Activated CD4-positive, alpha-beta T cell treated with anti-CD3 and anti-CD28 coated beads for 36 hours (primary cell): ENCODE measurements at regions not wholly inside any gene's neighbourhood (a gene's known extent, or its start where the extent isn't known, plus 50 kb on each side); places are given as distances from the start of the nearest gene placed in this dataset.
A peak's percentile ranks its signal among the peaks of the same experiment; 100 is the strongest.

Source experiments
- ATAC-seq: fragments of 200-7000 bp; cut with Tn5 transposase; one replicate; pipeline ENCODE4 v1.10.0; 2021; ENCODE audit warnings: mild to moderate bottlenecking, moderate library complexity
- CTCF ChIA-PET: fragments of 350-600 bp; sonication (Branson Sonifier 250); formaldehyde crosslinking; loops from one replicate; lab custom pipeline; 2021; ENCODE audit warnings: antibody characterized with exemption; lab: Charles Lee
- POLR2A ChIA-PET: fragments of 350-600 bp; sonication (Branson Sonifier 250); formaldehyde crosslinking; loops from one replicate; lab custom pipeline; 2021; ENCODE audit warnings: antibody characterized with exemption, inconsistent platforms; lab: Charles Lee
- DNase-seq: peaks from one replicate; pipeline ENCODE4 v3.0.0-alpha.2; 2020
- H3K27ac Mint-ChIP-seq: one replicate; pipeline ENCODE4 v1.8.0; 2021; ENCODE audit warnings: mixed read lengths
- H3K27me3 Mint-ChIP-seq: one replicate; pipeline ENCODE4 v1.8.0; 2021; ENCODE audit warnings: mixed read lengths
- H3K36me3 Mint-ChIP-seq: one replicate; pipeline ENCODE4 v1.8.0; 2021; ENCODE audit warnings: low read depth, mixed read lengths
- H3K4me1 Mint-ChIP-seq: one replicate; pipeline ENCODE4 v1.8.0; 2021; ENCODE audit warnings: mixed read lengths
- H3K4me3 Mint-ChIP-seq: one replicate; pipeline ENCODE4 v1.8.0; 2021; ENCODE audit warnings: mild to moderate bottlenecking, moderate library complexity, mixed read lengths
- H3K9me3 Mint-ChIP-seq: one replicate; pipeline ENCODE4 v1.8.0; 2021; ENCODE audit warnings: low read depth, mixed read lengths
- intact Hi-C, 2 experiments: fragments of 100-400 bp; cut with DNase I in 1 of 2; cut with micrococcal nuclease in 1 of 2; formaldehyde crosslinking; loops; one replicate each; pipeline versions ENCODE4 v1.14.2 to v1.15.1; 2022 to 2024; cut with DNase I, micrococcal nuclease

- Mint-ChIP-seq H3K4me1 (peaks cover 25% of the 10 kb centered on the region), H3K9me3 (no peaks in the 10 kb centered on the region), H3K4me3 (no peak overlapping the region), H3K27ac (no peak overlapping the region), H3K27me3 (no peaks in the 10 kb centered on the region), H3K36me3 (peaks cover 2% of the 10 kb centered on the region)
- ChIA-PET CTCF (no interaction called here), POLR2A (no interaction called here)
- intact Hi-C loops: no loop called here
- ATAC-seq: peak; percentile 51
- DNase-seq: no peak
Measured at GRCh38 chr11:129265125-129265788, 73.1 kb upstream of the ARHGAP32 start.

DNA sequence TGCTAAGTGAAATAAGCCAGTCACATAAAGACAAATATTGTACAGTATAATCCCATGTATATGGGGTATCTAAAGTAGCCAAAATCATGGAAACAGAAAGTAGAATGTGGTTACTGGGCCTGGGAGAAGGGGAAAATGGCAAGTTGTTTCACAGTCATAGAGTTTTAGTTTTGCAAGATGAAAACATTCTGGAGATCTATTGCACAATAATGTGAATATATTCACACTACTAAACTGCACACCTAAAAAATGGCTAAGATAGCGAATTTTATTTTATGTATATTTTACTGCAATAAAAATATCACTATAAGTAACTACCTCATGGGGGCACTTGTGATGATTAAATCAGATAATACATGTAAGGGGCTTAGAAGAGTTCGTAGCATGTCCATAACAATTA lies 72.0 kb upstream of the ARHGAP32 start:
- intact Hi-C loops: no loop called here
- Mint-ChIP-seq H3K4me3 (no peak overlapping the region), H3K27ac (no peak overlapping the region), H3K27me3 (no peaks in the 10 kb centered on the region), H3K36me3 (peaks cover 2% of the 10 kb centered on the region), H3K9me3 (no peaks in the 10 kb centered on the region), H3K4me1 (peaks cover 24% of the 10 kb centered on the region)
- DNase-seq: no peak
- ChIA-PET CTCF (no interaction called here), POLR2A (no interaction called here)
- ATAC-seq: no peak

DNA sequence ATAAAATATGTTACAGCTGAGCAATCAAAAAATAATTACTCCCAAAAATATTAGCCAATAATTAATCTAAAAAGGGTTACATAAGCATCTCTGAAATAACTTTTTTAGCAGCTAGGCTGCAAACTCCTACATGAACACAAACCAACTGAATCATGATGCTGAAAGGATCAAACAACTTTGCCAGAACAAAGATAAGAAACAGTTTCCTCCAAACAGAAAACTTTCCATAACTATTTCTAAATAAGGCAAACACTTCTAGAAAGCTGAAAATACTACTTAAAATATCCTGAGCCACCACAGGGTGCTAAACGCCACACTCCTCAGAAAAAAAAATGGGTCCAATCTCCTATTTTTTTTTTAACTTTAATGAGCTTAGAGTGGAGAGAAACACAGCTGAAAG lies 68.6 kb upstream of the ARHGAP32 start:
- DNase-seq: no peak
- intact Hi-C loops: no loop called here
- no peaks in the 10 kb centered on the region for H3K9me3 Mint-ChIP-seq
- ChIA-PET POLR2A (no interaction called here), CTCF (interaction anchor here (1.7 kb wide), 1 partner anchor 490 kb away, joined by 5 read pairs; no protein-coding TSS in a partner anchor)
- H3K4me1 Mint-ChIP-seq: peaks cover 16% of the 10 kb centered on the region
- no peak overlapping the region for H3K27ac Mint-ChIP-seq
- ATAC-seq: no peak
- no peaks in the 10 kb centered on the region for H3K36me3 Mint-ChIP-seq
- H3K4me3 Mint-ChIP-seq: no peak overlapping the region
- H3K27me3 Mint-ChIP-seq: no peaks in the 10 kb centered on the region

- ATAC-seq (no peak), DNase-seq (no peak)
- peaks cover 10% of the 10 kb centered on the region for H3K4me1 Mint-ChIP-seq
- CTCF ChIA-PET: interaction anchor here (0.6 to 1.7 kb wide), 2 partner anchors 24 to 490 kb away, joined by 3 to 5 read pairs; no protein-coding TSS in a partner anchor
- no peak overlapping the region for H3K4me3 Mint-ChIP-seq
- no peaks in the 10 kb centered on the region for H3K36me3 Mint-ChIP-seq
- POLR2A ChIA-PET: no interaction called here
- intact Hi-C loops: no loop called here
- no peaks in the 10 kb centered on the region for H3K27me3 Mint-ChIP-seq
- no peak overlapping the region for H3K27ac Mint-ChIP-seq
- H3K9me3 Mint-ChIP-seq: no peaks in the 10 kb centered on the region
Measured at GRCh38 chr11:129259931-129260348, 67.8 kb upstream of the ARHGAP32 start.

DNA sequence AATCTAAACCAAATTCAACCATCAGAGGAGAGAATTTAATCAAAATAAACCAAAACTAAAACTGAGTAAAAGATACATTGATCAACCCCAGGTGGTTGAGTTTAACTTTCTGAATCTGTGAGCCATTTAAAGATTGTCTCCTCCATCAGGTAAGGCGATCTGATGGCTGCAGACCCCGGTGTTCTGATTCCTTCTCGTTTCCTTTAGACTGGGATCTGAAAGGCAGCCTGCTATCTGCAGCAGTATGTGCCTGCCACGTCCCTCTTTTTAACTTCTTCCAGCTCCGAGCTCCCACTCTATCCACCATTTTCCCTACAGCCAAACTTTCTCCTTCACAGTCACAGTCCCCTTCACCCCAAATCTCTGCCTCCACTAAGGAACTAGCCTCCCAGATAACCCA lies 66.1 kb upstream of the ARHGAP32 start:
- Mint-ChIP-seq H3K9me3 (no peaks in the 10 kb centered on the region), H3K4me1 (peaks cover 2% of the 10 kb centered on the region), H3K27ac (no peak overlapping the region), H3K27me3 (no peaks in the 10 kb centered on the region), H3K4me3 (no peak overlapping the region), H3K36me3 (no peaks in the 10 kb centered on the region)
- CTCF ChIA-PET: interaction anchor here (0.6 kb wide), 1 partner anchor 1220 kb away, joined by 3 read pairs; no protein-coding TSS in a partner anchor
- ATAC-seq (no peak), DNase-seq (no peak)
- POLR2A ChIA-PET: no interaction called here
- intact Hi-C loops: no loop called here

DNA sequence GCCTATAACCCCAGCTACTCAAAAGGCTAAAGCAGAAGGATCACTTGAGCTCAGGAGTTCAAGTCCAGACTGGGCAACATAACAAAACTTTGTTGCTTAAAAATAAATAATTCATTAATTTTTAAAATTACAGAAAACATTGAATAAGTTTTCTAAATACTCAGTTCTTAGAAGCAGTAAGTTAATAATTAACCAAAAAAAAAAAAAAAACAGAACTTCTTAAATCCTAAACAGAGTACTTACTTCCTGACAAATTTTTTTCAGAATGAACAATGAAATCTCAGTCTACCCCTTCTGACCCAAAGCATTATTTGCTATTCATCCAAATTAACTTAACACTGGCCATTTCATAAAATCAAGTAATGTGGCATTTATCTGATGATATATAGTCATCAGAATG lies 65.4 kb upstream of the ARHGAP32 start:
- Mint-ChIP-seq H3K27ac (no peak overlapping the region), H3K9me3 (no peaks in the 10 kb centered on the region), H3K4me3 (no peak overlapping the region), H3K4me1 (peaks cover 2% of the 10 kb centered on the region), H3K36me3 (no peaks in the 10 kb centered on the region), H3K27me3 (no peaks in the 10 kb centered on the region)
- no peak for DNase-seq
- intact Hi-C loops: no loop called here
- CTCF ChIA-PET: interaction anchor here (1.2 kb wide), 1 partner anchor 12 kb away, joined by 3 read pairs; no protein-coding TSS in a partner anchor
- POLR2A ChIA-PET: interaction anchor here (0.7 kb wide), 1 partner anchor 9 kb away, joined by 5 read pairs; no protein-coding TSS in a partner anchor
- ATAC-seq: no peak

- ATAC-seq: no peak
- Mint-ChIP-seq H3K36me3 (no peaks in the 10 kb centered on the region), H3K4me1 (peaks cover 23% of the 10 kb centered on the region), H3K27me3 (no peaks in the 10 kb centered on the region), H3K27ac (no peak overlapping the region), H3K4me3 (no peak overlapping the region), H3K9me3 (no peaks in the 10 kb centered on the region)
- CTCF ChIA-PET: interaction anchor here (0.6 to 1.2 kb wide), 3 partner anchors 12 to 153 kb away, joined by 3 read pairs; no protein-coding TSS in a partner anchor
- DNase-seq: no peak
- intact Hi-C loops: no loop called here
- POLR2A ChIA-PET: no interaction called here
Measured at GRCh38 chr11:129252621-129253020, 60.5 kb upstream of the ARHGAP32 start.

- intact Hi-C loops: no loop called here
Measured at GRCh38 chr11:129251067-129251466, 58.9 kb upstream of the ARHGAP32 start.

GRCh38 chr11:129249923-129250322 lies 57.8 kb upstream of the ARHGAP32 start:
- ChIA-PET CTCF (no interaction called here), POLR2A (no interaction called here)
- no peak for DNase-seq
- Mint-ChIP-seq H3K36me3 (no peaks in the 10 kb centered on the region), H3K4me1 (peaks cover 38% of the 10 kb centered on the region), H3K9me3 (no peaks in the 10 kb centered on the region), H3K27ac (no peak overlapping the region), H3K27me3 (no peaks in the 10 kb centered on the region), H3K4me3 (no peak overlapping the region)
- intact Hi-C loops: no loop called here
- ATAC-seq: no peak

More at GRCh38 chr11:129251067-129251466, 58.9 kb upstream of the ARHGAP32 start:
- DNase-seq (no peak), ATAC-seq (peak; percentile 73)
- Mint-ChIP-seq H3K4me3 (no peak overlapping the region), H3K36me3 (no peaks in the 10 kb centered on the region), H3K27ac (no peak overlapping the region), H3K4me1 (peaks cover 37% of the 10 kb centered on the region), H3K27me3 (no peaks in the 10 kb centered on the region), H3K9me3 (no peaks in the 10 kb centered on the region)
- POLR2A ChIA-PET: no interaction called here
- CTCF ChIA-PET: interaction anchor here (1.4 kb wide), 1 partner anchor 132 kb away, joined by 4 read pairs; no protein-coding TSS in a partner anchor

DNA sequence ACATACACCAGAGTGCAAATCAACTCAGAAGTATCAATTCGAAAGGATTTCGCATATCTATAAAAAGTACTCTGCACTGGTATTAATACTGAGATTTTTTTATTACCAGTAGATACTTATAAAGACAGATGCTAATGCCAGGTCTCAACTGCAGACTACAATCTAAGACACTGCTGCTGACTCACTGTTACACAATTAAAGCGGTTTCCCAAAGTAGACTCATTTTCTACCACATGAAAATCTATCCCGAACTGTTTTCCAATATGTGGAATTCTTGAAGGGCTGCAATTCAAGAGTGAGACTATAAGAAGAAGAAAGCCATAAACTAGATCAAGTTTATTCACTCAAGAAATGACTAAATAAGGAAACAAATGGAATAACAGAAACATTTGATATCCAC lies 57.2 kb upstream of the ARHGAP32 start:
- peaks cover 38% of the 10 kb centered on the region for H3K4me1 Mint-ChIP-seq
- ATAC-seq (no peak), DNase-seq (no peak)
- H3K27me3 Mint-ChIP-seq: no peaks in the 10 kb centered on the region
- H3K4me3 Mint-ChIP-seq: no peak overlapping the region
- H3K27ac Mint-ChIP-seq: no peak overlapping the region
- no peaks in the 10 kb centered on the region for H3K9me3 Mint-ChIP-seq
- ChIA-PET CTCF (no interaction called here), POLR2A (interaction anchor here (0.5 kb wide), 1 partner anchor 8 kb away, joined by 5 read pairs; no protein-coding TSS in a partner anchor)
- intact Hi-C loops: no loop called here
- no peaks in the 10 kb centered on the region for H3K36me3 Mint-ChIP-seq

- DNase-seq (no peak), ATAC-seq (no peak)
- CTCF ChIA-PET: no interaction called here
- H3K4me1 Mint-ChIP-seq: peaks cover 40% of the 10 kb centered on the region
- no peak overlapping the region for H3K27ac Mint-ChIP-seq
- intact Hi-C loops: no loop called here
- H3K4me3 Mint-ChIP-seq: no peak overlapping the region
- no peaks in the 10 kb centered on the region for H3K9me3 Mint-ChIP-seq
- H3K27me3 Mint-ChIP-seq: no peaks in the 10 kb centered on the region
- POLR2A ChIA-PET: interaction anchor here (0.5 kb wide), 1 partner anchor 9 kb away, joined by 5 read pairs; no protein-coding TSS in a partner anchor
- no peaks in the 10 kb centered on the region for H3K36me3 Mint-ChIP-seq
Measured at GRCh38 chr11:129248618-129249017, 56.5 kb upstream of the ARHGAP32 start.

- DNase-seq (no peak), ATAC-seq (peak; percentile 61)
- no peaks in the 10 kb centered on the region for H3K9me3 Mint-ChIP-seq
- H3K4me3 Mint-ChIP-seq: no peak overlapping the region
- CTCF ChIA-PET: no interaction called here
- H3K4me1 Mint-ChIP-seq: peaks cover 49% of the 10 kb centered on the region
- H3K27ac Mint-ChIP-seq: peak overlapping the region; percentile 58
- no peaks in the 10 kb centered on the region for H3K36me3 Mint-ChIP-seq
- no peaks in the 10 kb centered on the region for H3K27me3 Mint-ChIP-seq
- intact Hi-C loops: loop anchor here (1.0 to 2.0 kb wide), 2 partner anchors 33 to 130 kb away; no protein-coding TSS in a partner anchor
- POLR2A ChIA-PET: no interaction called here
Measured at GRCh38 chr11:129247135-129247534, 55.0 kb upstream of the ARHGAP32 start.
